CD4-positive, alpha-beta T cell (primary cell): ENCODE measurements at regions not wholly inside any gene's neighbourhood (a gene's known extent, or its start where the extent isn't known, plus 50 kb on each side); places are given as distances from the start of the nearest gene placed in this dataset.
"Not testable (repeated sequence)": the region's sequence is repeated elsewhere in the genome, so short reads cannot be mapped to it uniquely, and the experiment has no call there.

Source experiments
- ATAC-seq: fragments of 200-7000 bp; cut with Tn5 transposase; one replicate; pipeline ENCODE4 v1.10.0; 2022; ENCODE audit warnings: mild to moderate bottlenecking; ENCODE audit not compliant: poor library complexity
- CTCF ChIA-PET: fragments of 350-600 bp; sonication (Branson Sonifier 250); formaldehyde crosslinking; loops from one replicate; lab custom pipeline; 2021; ENCODE audit warnings: antibody characterized with exemption, inconsistent platforms; lab: Charles Lee
- POLR2A ChIA-PET: fragments of 350-600 bp; sonication (Branson Sonifier 250); formaldehyde crosslinking; loops from one replicate; lab custom pipeline; 2021; ENCODE audit warnings: antibody characterized with exemption, inconsistent platforms; lab: Charles Lee
- DNase-seq, 14 experiments: peaks; one replicate each; pipeline ENCODE4 v3.0.0-alpha.2; 2013 to 2020; ENCODE audit warnings: mixed read lengths in 2 of 14
- H3K27ac ChIP-seq, 2 donors: one replicate each; pipeline versions ENCODE4 v1.5.1 to v1.7.0; 2013; ENCODE audit warnings: low read length in 2 of 2, low read depth in 1 of 2, mild to moderate bottlenecking in 1 of 2
- H3K27me3 ChIP-seq, 2 experiments: 1 replicate in 1 of 2; 2 replicates in 1 of 2; pipeline versions ENCODE4 v1.6.1 to v1.7.0; 2013; ENCODE audit warnings: low read length in 2 of 2, control low read depth in 1 of 2, mild to moderate bottlenecking in 1 of 2, moderate library complexity in 1 of 2; ENCODE audit not compliant: insufficient read depth in 2 of 2, control insufficient read depth in 1 of 2
- H3K36me3 ChIP-seq: one replicate; pipeline ENCODE4 v1.6.1; 2013; ENCODE audit warnings: low read length, control low read depth; ENCODE audit not compliant: insufficient read depth
- H3K4me1 ChIP-seq: one replicate; pipeline ENCODE4 v1.6.1; 2013; ENCODE audit warnings: low read length, control low read depth; ENCODE audit not compliant: insufficient read depth
- H3K4me3 ChIP-seq: one replicate; pipeline ENCODE4 v1.5.1; 2013; ENCODE audit warnings: mild to moderate bottlenecking, low read length, moderate library complexity
- H3K9me3 ChIP-seq, 2 experiments: 1 replicate in 1 of 2; 2 replicates in 1 of 2; pipeline versions ENCODE4 v1.6.1 to v1.7.0; 2013; ENCODE audit warnings: low read length in 2 of 2, mild to moderate bottlenecking in 2 of 2, control low read depth in 1 of 2, moderate library complexity in 1 of 2; ENCODE audit not compliant: control insufficient read depth in 1 of 2, insufficient read depth in 1 of 2
- H3K27ac Mint-ChIP-seq: one replicate; pipeline ENCODE4 v1.8.0; 2020; ENCODE audit warnings: mixed read lengths
- H3K27me3 Mint-ChIP-seq: one replicate; pipeline ENCODE4 v1.8.0; 2021; ENCODE audit warnings: mixed read lengths
- H3K36me3 Mint-ChIP-seq: one replicate; pipeline ENCODE4 v1.8.0; 2021; ENCODE audit warnings: low read depth, mixed read lengths
- H3K4me1 Mint-ChIP-seq: one replicate; pipeline ENCODE4 v1.8.0; 2021; ENCODE audit warnings: low read depth, mixed read lengths
- H3K4me3 Mint-ChIP-seq: one replicate; pipeline ENCODE4 v1.8.0; 2020; ENCODE audit warnings: mild to moderate bottlenecking, mixed read lengths
- H3K9me3 Mint-ChIP-seq: one replicate; pipeline ENCODE4 v1.8.0; 2020; ENCODE audit warnings: mixed read lengths
- CTCF ChIP-seq: fragments of 200-600 bp; IDR thresholded peaks from one replicate; pipeline ENCODE4 v1.8.0; 2022; ENCODE audit warnings: antibody characterized with exemption, mild to moderate bottlenecking
- intact Hi-C, 2 experiments: fragments of 100-400 bp; cut with DNase I in 1 of 2; cut with micrococcal nuclease in 1 of 2; formaldehyde crosslinking; loops; one replicate each; pipeline versions ENCODE4 v1.15.1 to v1.9.0; 2023 to 2025; cut with DNase I, micrococcal nuclease

DNA sequence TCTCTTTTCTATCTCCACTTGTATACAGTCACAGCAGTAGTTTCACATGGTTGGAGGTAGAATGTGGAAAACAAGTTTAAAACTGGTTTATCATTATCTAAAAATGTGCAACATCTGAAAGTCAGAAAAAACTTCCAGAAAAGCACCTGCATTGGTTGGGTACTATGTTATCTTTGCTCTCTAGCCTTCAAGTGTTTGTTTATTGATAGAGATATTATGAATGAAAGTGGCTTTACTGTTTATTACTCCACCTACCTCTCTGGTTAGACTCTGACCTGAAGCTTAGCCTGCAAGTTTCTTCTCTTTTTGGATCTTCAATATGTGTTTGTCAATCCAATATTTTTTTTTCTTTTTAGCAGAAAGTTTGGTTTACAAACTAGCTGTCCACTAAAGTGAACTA is 2161.4 kb upstream of the RAG2 start:
- intact Hi-C loops: no loop called here
- Histone ChIP-seq H3K4me3 (no peak overlapping the region), H3K4me1 (no peaks in the 10 kb centered on the region), H3K36me3 (no peaks in the 10 kb centered on the region), H3K27ac (no peak overlapping the region), H3K27me3 (no peaks in the 10 kb centered on the region), H3K9me3 (peaks cover 0 to 6% of the 10 kb centered on the region in 2 experiments)
- ATAC-seq: no peak
- Mint-ChIP-seq H3K36me3 (no peaks in the 10 kb centered on the region), H3K27me3 (no peaks in the 10 kb centered on the region), H3K4me1 (no peaks in the 10 kb centered on the region), H3K27ac (no peak overlapping the region), H3K4me3 (no peak overlapping the region), H3K9me3 (peaks cover 2% of the 10 kb centered on the region)
- CTCF ChIA-PET: no interaction called here
- TF ChIP-seq CTCF: no peak
- POLR2A ChIA-PET: no interaction called here
- no peak for DNase-seq

- peaks cover 4 to 6% of the 10 kb centered on the region in 2 experiments for H3K9me3 ChIP-seq
- no peak overlapping the region for H3K4me3 ChIP-seq
- no peaks in the 10 kb centered on the region for H3K36me3 ChIP-seq
- intact Hi-C loops: no loop called here
- TF ChIP-seq CTCF: no peak
- CTCF ChIA-PET: no interaction called here
- ATAC-seq (no peak), DNase-seq (no peak)
- Mint-ChIP-seq H3K4me3 (no peak overlapping the region), H3K27me3 (no peaks in the 10 kb centered on the region), H3K9me3 (peaks cover 4% of the 10 kb centered on the region), H3K27ac (no peak overlapping the region), H3K36me3 (no peaks in the 10 kb centered on the region), H3K4me1 (no peaks in the 10 kb centered on the region)
- no peaks in the 10 kb centered on the region for H3K4me1 ChIP-seq
- POLR2A ChIA-PET: no interaction called here
- H3K27ac ChIP-seq: no peak overlapping the region
- no peaks in the 10 kb centered on the region for H3K27me3 ChIP-seq
Measured at GRCh38 chr11:38756537-38756936, 2158.5 kb upstream of the RAG2 start.

- Mint-ChIP-seq H3K9me3 (peaks cover 7% of the 10 kb centered on the region), H3K4me1 (no peaks in the 10 kb centered on the region), H3K27ac (no peak overlapping the region), H3K4me3 (no peak overlapping the region), H3K36me3 (no peaks in the 10 kb centered on the region), H3K27me3 (no peaks in the 10 kb centered on the region)
- intact Hi-C loops: no loop called here
- Histone ChIP-seq H3K27me3 (no peaks in the 10 kb centered on the region), H3K36me3 (no peaks in the 10 kb centered on the region), H3K4me3 (no peak overlapping the region), H3K4me1 (no peaks in the 10 kb centered on the region), H3K27ac (no peak overlapping the region), H3K9me3 (peaks cover 3 to 4% of the 10 kb centered on the region in 2 experiments)
- TF ChIP-seq CTCF: no peak
- ChIA-PET CTCF (no interaction called here), POLR2A (no interaction called here)
- ATAC-seq: no peak
- no peak for DNase-seq
Measured at GRCh38 chr11:38751421-38751820, 2153.4 kb upstream of the RAG2 start.

DNA sequence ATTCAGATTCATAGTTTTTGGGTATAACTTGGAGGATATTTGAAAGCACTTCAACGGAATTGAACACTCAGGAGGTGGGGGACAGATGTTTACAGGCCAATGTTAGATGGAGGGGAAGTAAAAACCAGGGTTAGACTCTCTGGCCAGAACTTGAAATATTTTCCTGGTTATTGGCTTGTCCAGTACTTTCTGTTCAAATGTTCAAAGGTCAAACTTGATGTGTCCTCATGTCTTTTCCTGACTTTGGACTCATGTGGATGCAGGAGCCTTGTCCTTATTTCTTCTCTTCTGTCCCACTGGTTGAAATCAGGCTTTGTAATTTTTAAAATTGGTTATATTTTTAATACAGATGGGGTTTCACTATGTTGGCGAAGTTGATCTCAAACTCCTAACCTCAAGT is 2148.5 kb upstream of the RAG2 start:
- H3K27me3 Mint-ChIP-seq, H3K4me3 ChIP-seq, H3K36me3 Mint-ChIP-seq, DNase-seq, H3K9me3 ChIP-seq, H3K4me1 ChIP-seq, intact Hi-C loops, H3K27ac Mint-ChIP-seq, H3K27me3 ChIP-seq, ATAC-seq, H3K36me3 ChIP-seq, POLR2A ChIA-PET, H3K4me3 Mint-ChIP-seq, CTCF ChIA-PET, H3K27ac ChIP-seq, H3K4me1 Mint-ChIP-seq, H3K9me3 Mint-ChIP-seq: not testable (repeated sequence)
